ENCODE measurements at regions not wholly inside any gene's neighbourhood (a gene's known extent, or its start where the extent isn't known, plus 50 kb on each side); places are given as distances from the start of the nearest gene placed in this dataset.
"Not testable (repeated sequence)": the region's sequence is repeated elsewhere in the genome, so short reads cannot be mapped to it uniquely, and the experiment has no call there.

DNA sequence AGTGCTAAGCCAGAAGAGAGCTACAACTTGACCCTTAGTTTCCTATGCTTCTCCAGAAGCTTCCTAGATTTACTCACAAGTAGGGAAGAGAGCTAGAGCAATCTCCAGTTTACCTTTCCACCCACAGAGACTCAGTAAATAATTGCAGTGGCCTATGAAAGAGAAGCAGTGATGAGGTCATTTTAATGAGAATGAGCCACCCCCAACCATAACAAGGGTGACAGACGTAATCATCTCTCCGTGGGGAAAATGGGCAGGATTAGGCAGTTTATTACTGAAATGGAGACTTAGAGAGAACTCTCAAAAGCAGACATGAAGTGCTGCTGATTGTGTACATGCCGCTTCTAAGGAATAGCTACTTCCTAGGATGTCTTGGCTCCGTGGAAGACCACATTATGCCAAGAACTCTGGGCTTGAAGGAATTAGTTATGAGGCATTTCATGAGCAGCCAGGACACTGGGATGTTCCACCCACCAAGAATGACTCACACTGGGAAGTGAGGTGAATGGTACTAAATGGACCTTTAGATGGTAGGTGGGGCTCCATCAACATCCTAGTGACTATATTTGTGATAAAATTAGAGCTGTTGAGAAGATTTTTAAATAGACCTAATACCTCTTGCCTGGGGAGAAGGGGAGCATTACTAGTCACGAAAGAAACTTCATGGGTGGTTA is 160.9 kb downstream of the EDEM1 start:
- TF ChIP-seq CTCF (conservative IDR thresholded peaks at IDR 0.05) = no peak
- TF ChIP-seq ZFX (IDR thresholded peaks at IDR 0.05) = no peak
- peak overlapping the region; percentile 76 for H3K27ac ChIP-seq

- TF ChIP-seq CTCF (conservative IDR thresholded peaks at IDR 0.05) = no peak
- no peak for TF ChIP-seq ZFX (IDR thresholded peaks at IDR 0.05)
- H3K27ac ChIP-seq = peak overlapping the region; percentile 76
Measured at GRCh38 chr3:5349343-5349742, 161.8 kb downstream of the EDEM1 start.

DNA sequence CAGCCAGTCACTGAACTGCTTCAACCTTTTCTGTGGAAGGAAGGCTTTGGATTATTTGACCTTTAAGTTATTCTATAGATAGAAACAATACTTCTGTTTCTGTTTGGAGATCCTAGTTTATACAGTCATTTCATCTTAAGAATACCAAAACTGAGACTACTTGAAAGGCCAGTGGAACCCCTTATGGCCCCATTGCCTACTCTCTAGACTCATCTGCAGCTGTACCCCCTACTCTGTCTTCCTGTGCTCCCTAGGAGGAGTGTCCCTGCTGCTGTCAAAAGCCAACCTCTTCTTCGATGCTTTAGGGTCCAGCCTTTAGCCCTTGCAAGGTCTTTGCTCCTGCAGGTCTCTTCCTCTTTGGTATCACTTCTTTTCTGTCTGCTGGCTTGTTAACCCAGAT is 169.6 kb downstream of the EDEM1 start:
- TF ChIP-seq CTCF (conservative IDR thresholded peaks at IDR 0.05) = no peak
- TF ChIP-seq ZFX (IDR thresholded peaks at IDR 0.05) = no peak
- no peak overlapping the region for H3K27ac ChIP-seq

DNA sequence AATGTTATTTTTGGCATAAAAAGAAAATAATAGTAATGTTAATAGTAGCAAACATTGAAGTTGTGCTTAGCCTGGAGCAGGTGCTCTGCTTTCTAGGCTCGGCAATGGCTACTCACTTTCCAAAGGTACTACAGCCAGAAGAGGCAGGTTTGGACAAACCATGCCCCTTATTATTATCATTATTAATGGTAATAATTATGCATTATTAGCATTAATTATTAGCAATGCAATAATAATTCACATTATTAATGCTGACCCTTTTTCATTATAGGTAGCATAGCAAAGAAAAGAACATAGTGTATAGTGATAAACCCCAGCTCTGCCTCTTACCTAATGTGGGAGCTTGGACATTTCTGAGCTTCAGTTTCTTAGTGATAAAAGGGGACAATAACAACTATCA is 171.4 kb downstream of the EDEM1 start:
- TF ChIP-seq CTCF (conservative IDR thresholded peaks at IDR 0.05) (no peak), ZFX (IDR thresholded peaks at IDR 0.05) (no peak)
- no peak overlapping the region for H3K27ac ChIP-seq

- H3K27ac ChIP-seq = no peak overlapping the region
- TF ChIP-seq ZFX (IDR thresholded peaks at IDR 0.05) (no peak), CTCF (conservative IDR thresholded peaks at IDR 0.05) (no peak)
Measured at GRCh38 chr3:5360453-5360852, 172.9 kb downstream of the EDEM1 start.

GRCh38 chr3:5366746-5367145 is 179.2 kb downstream of the EDEM1 start:
- no peak overlapping the region for H3K27ac ChIP-seq
- TF ChIP-seq CTCF (conservative IDR thresholded peaks at IDR 0.05) = no peak
- no peak for TF ChIP-seq ZFX (IDR thresholded peaks at IDR 0.05)

DNA sequence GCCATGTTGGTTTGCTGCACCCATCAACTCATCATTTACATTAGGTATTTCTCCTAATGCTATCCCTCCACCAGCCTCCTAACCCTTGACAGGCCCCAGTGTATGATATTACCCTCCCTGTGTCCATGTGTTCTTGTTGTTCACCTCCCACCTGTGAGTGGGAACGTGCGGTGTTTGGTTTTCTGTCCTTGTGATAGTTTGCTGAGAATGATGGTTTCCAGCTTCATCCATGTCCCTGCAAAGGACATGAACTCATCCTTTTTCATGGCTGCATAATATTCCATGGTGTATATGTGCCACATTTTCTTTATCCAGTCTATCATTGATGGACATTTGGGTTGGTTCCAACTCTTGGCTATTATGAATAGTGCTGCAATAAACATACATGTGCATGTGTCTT is 184.0 kb downstream of the EDEM1 start:
- not testable (repeated sequence) for H3K27ac ChIP-seq

GRCh38 chr3:5376761-5377160 is 189.3 kb downstream of the EDEM1 start:
- no peak for TF ChIP-seq CTCF (conservative IDR thresholded peaks at IDR 0.05)
- TF ChIP-seq ZFX (IDR thresholded peaks at IDR 0.05) = no peak
- no peak overlapping the region for H3K27ac ChIP-seq

- H3K27ac ChIP-seq = not testable (repeated sequence)
Measured at GRCh38 chr3:5379266-5379665, 191.8 kb downstream of the EDEM1 start.

DNA sequence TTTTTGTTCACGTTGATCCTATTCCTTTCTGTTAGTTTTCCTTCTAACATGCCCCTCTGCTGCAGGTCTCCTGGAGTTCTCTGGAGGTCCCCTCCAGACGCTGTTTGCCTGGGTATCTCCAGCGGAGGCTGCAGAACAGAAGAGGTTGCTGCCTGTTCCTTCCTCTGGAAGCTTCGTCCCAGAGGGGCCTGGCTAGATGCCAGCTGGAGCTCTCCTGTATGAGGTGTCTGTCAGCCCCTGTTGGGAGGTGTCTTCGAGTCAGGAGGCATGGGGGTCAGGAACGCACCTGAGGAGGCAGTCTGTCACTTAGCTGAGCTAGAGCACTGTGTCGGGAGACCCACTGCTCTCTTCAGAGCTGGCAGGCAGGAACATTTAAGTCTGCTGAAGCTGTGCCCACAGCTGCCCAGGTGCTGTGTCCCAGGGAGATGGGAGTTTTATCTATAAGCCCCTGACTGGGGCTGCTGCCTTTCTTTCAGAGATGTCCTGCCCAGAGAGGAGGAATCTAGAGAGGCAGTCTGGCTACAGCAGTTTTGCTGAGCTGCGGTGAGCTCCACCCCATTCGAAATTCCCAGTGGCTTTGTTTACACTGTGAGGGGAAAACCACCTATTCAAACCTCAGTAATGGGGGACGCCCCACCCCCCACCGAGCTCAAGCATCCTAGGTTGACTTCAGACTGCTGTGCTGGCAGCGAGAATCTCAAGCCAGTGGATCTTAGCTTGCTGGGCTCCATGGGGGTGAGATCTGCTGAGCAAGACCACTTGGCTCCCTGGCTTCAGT is 196.2 kb downstream of the EDEM1 start:
- H3K27ac ChIP-seq = not testable (repeated sequence)
